ENCODE measurements at regions not wholly inside any gene's neighbourhood (a gene's known extent, or its start where the extent isn't known, plus 50 kb on each side); places are given as distances from the start of the nearest gene placed in this dataset.

GRCh38 chr1:63000508-63000907, 216.6 kb downstream of the ATG4C start:
- H3K4me3 Mint-ChIP-seq: no peak overlapping the region
- H3K36me3 Mint-ChIP-seq (ENCODE audit: insufficient read depth): no peaks in the 10 kb centered on the region

GRCh38 chr1:63004868-63005267, 220.9 kb downstream of the ATG4C start:
- ATAC-seq: no peak
- H3K27me3 Mint-ChIP-seq (ENCODE audit: low read depth): no peaks in the 10 kb centered on the region
- no peak for DNase-seq
- no peaks in the 10 kb centered on the region for H3K4me1 Mint-ChIP-seq (ENCODE audit: low read depth)
- no peaks in the 10 kb centered on the region for H3K9me3 Mint-ChIP-seq
- no peak overlapping the region for H3K4me3 Mint-ChIP-seq
- no peaks in the 10 kb centered on the region for H3K36me3 Mint-ChIP-seq (ENCODE audit: insufficient read depth)

More at GRCh38 chr1:63000508-63000907, 216.6 kb downstream of the ATG4C start:
- peaks cover 1% of the 10 kb centered on the region for H3K27me3 Mint-ChIP-seq (ENCODE audit: low read depth)
- no peaks in the 10 kb centered on the region for H3K4me1 Mint-ChIP-seq (ENCODE audit: low read depth)
- H3K9me3 Mint-ChIP-seq: no peaks in the 10 kb centered on the region
- DNase-seq (no peak), ATAC-seq (no peak)

- DNase-seq (no peak), ATAC-seq (peak; percentile 32 to 53)
These were observed 221.9 kb downstream of the ATG4C start for GRCh38 chr1:63005812-63006211.

GRCh38 chr1:63009421-63009820, 225.5 kb downstream of the ATG4C start:
- H3K4me1 Mint-ChIP-seq (ENCODE audit: low read depth): no peaks in the 10 kb centered on the region

More at GRCh38 chr1:63005812-63006211, 221.9 kb downstream of the ATG4C start:
- no peaks in the 10 kb centered on the region for H3K36me3 Mint-ChIP-seq (ENCODE audit: insufficient read depth)
- no peaks in the 10 kb centered on the region for H3K27me3 Mint-ChIP-seq (ENCODE audit: low read depth)
- no peak overlapping the region for H3K4me3 Mint-ChIP-seq
- no peaks in the 10 kb centered on the region for H3K4me1 Mint-ChIP-seq (ENCODE audit: low read depth)
- no peaks in the 10 kb centered on the region for H3K9me3 Mint-ChIP-seq

GRCh38 chr1:63010913-63011660, 227.2 kb downstream of the ATG4C start:
- Mint-ChIP-seq H3K36me3 (ENCODE audit: insufficient read depth) (no peaks in the 10 kb centered on the region), H3K4me3 (no peak overlapping the region), H3K27me3 (ENCODE audit: low read depth) (no peaks in the 10 kb centered on the region), H3K9me3 (no peaks in the 10 kb centered on the region), H3K4me1 (ENCODE audit: low read depth) (no peaks in the 10 kb centered on the region)
- no peak for ATAC-seq
- no peak for DNase-seq

More at GRCh38 chr1:63009421-63009820, 225.5 kb downstream of the ATG4C start:
- Mint-ChIP-seq H3K9me3 (no peaks in the 10 kb centered on the region), H3K36me3 (ENCODE audit: insufficient read depth) (no peaks in the 10 kb centered on the region), H3K4me3 (no peak overlapping the region), H3K27me3 (ENCODE audit: low read depth) (no peaks in the 10 kb centered on the region)
- DNase-seq: no peak
- ATAC-seq: no peak

- H3K4me1 Mint-ChIP-seq (ENCODE audit: low read depth): no peaks in the 10 kb centered on the region
- H3K9me3 Mint-ChIP-seq: no peaks in the 10 kb centered on the region
- no peaks in the 10 kb centered on the region for H3K27me3 Mint-ChIP-seq (ENCODE audit: low read depth)
- no peak overlapping the region for H3K4me3 Mint-ChIP-seq
- H3K36me3 Mint-ChIP-seq (ENCODE audit: insufficient read depth): no peaks in the 10 kb centered on the region
- no peak for DNase-seq
- ATAC-seq: no peak
These were observed 228.4 kb downstream of the ATG4C start for GRCh38 chr1:63012339-63012738.

- no peak overlapping the region for H3K4me3 Mint-ChIP-seq
- no peaks in the 10 kb centered on the region for H3K36me3 Mint-ChIP-seq (ENCODE audit: insufficient read depth)
- no peaks in the 10 kb centered on the region for H3K27me3 Mint-ChIP-seq (ENCODE audit: low read depth)
- DNase-seq: no peak
- no peaks in the 10 kb centered on the region for H3K4me1 Mint-ChIP-seq (ENCODE audit: low read depth)
- no peaks in the 10 kb centered on the region for H3K9me3 Mint-ChIP-seq
- ATAC-seq: no peak
These were observed 230.3 kb downstream of the ATG4C start for GRCh38 chr1:63014267-63014666.

- no peaks in the 10 kb centered on the region for H3K4me1 Mint-ChIP-seq (ENCODE audit: low read depth)
- DNase-seq (no peak), ATAC-seq (no peak)
- H3K9me3 Mint-ChIP-seq: no peaks in the 10 kb centered on the region
- no peaks in the 10 kb centered on the region for H3K36me3 Mint-ChIP-seq (ENCODE audit: insufficient read depth)
- no peaks in the 10 kb centered on the region for H3K27me3 Mint-ChIP-seq (ENCODE audit: low read depth)
- no peak overlapping the region for H3K4me3 Mint-ChIP-seq
These were observed 238.4 kb downstream of the ATG4C start for GRCh38 chr1:63022319-63022718.

- no peaks in the 10 kb centered on the region for H3K36me3 Mint-ChIP-seq (ENCODE audit: insufficient read depth)
- H3K9me3 Mint-ChIP-seq: no peaks in the 10 kb centered on the region
- no peaks in the 10 kb centered on the region for H3K4me1 Mint-ChIP-seq (ENCODE audit: low read depth)
- no peak for ATAC-seq
- no peak for DNase-seq
- no peaks in the 10 kb centered on the region for H3K27me3 Mint-ChIP-seq (ENCODE audit: low read depth)
- H3K4me3 Mint-ChIP-seq: no peak overlapping the region
These were observed 239.2 kb downstream of the ATG4C start for GRCh38 chr1:63023171-63023570.

- H3K4me3 Mint-ChIP-seq: no peak overlapping the region
- no peaks in the 10 kb centered on the region for H3K9me3 Mint-ChIP-seq
- H3K4me1 Mint-ChIP-seq (ENCODE audit: low read depth): no peaks in the 10 kb centered on the region
- no peaks in the 10 kb centered on the region for H3K27me3 Mint-ChIP-seq (ENCODE audit: low read depth)
- DNase-seq (no peak), ATAC-seq (no peak)
- H3K36me3 Mint-ChIP-seq (ENCODE audit: insufficient read depth): no peaks in the 10 kb centered on the region
These were observed 239.7 kb downstream of the ATG4C start for GRCh38 chr1:63023637-63024036.

GRCh38 chr1:63024132-63024531, 240.2 kb downstream of the ATG4C start:
- Mint-ChIP-seq H3K9me3 (no peaks in the 10 kb centered on the region), H3K36me3 (ENCODE audit: insufficient read depth) (no peaks in the 10 kb centered on the region), H3K4me3 (no peak overlapping the region), H3K27me3 (ENCODE audit: low read depth) (no peaks in the 10 kb centered on the region), H3K4me1 (ENCODE audit: low read depth) (no peaks in the 10 kb centered on the region)
- DNase-seq (no peak), ATAC-seq (no peak)

GRCh38 chr1:63027176-63027575, 243.2 kb downstream of the ATG4C start:
- H3K9me3 Mint-ChIP-seq: no peaks in the 10 kb centered on the region
- H3K4me3 Mint-ChIP-seq: no peak overlapping the region
- H3K4me1 Mint-ChIP-seq (ENCODE audit: low read depth): no peaks in the 10 kb centered on the region
- no peak for DNase-seq
- ATAC-seq: no peak
- no peaks in the 10 kb centered on the region for H3K36me3 Mint-ChIP-seq (ENCODE audit: insufficient read depth)
- no peaks in the 10 kb centered on the region for H3K27me3 Mint-ChIP-seq (ENCODE audit: low read depth)

GRCh38 chr1:63032171-63032570, 248.2 kb downstream of the ATG4C start:
- Mint-ChIP-seq H3K36me3 (ENCODE audit: insufficient read depth) (no peaks in the 10 kb centered on the region), H3K4me3 (no peak overlapping the region), H3K4me1 (ENCODE audit: low read depth) (no peaks in the 10 kb centered on the region), H3K27me3 (ENCODE audit: low read depth) (peaks cover 7% of the 10 kb centered on the region), H3K9me3 (no peaks in the 10 kb centered on the region)
- DNase-seq (no peak), ATAC-seq (no peak)

- H3K27me3 Mint-ChIP-seq (ENCODE audit: low read depth): peaks cover 7% of the 10 kb centered on the region
- no peak overlapping the region for H3K4me3 Mint-ChIP-seq
- H3K9me3 Mint-ChIP-seq: no peaks in the 10 kb centered on the region
- H3K36me3 Mint-ChIP-seq (ENCODE audit: insufficient read depth): no peaks in the 10 kb centered on the region
- ATAC-seq (no peak), DNase-seq (no peak)
- H3K4me1 Mint-ChIP-seq (ENCODE audit: low read depth): no peaks in the 10 kb centered on the region
These were observed 249.3 kb downstream of the ATG4C start for GRCh38 chr1:63033211-63033610.

GRCh38 chr1:63034256-63034655, 250.3 kb downstream of the ATG4C start:
- no peaks in the 10 kb centered on the region for H3K9me3 Mint-ChIP-seq
- no peak for ATAC-seq

More at GRCh38 chr1:63034256-63034655, 250.3 kb downstream of the ATG4C start:
- Mint-ChIP-seq H3K4me1 (ENCODE audit: low read depth) (no peaks in the 10 kb centered on the region), H3K4me3 (no peak overlapping the region), H3K36me3 (ENCODE audit: insufficient read depth) (no peaks in the 10 kb centered on the region), H3K27me3 (ENCODE audit: low read depth) (peaks cover 7% of the 10 kb centered on the region)
- DNase-seq: no peak
